ENCODE measurements at regions not wholly inside any gene's neighbourhood (a gene's known extent, or its start where the extent isn't known, plus 50 kb on each side); places are given as distances from the start of the nearest gene placed in this dataset.
"Not testable (repeated sequence)": the region's sequence is repeated elsewhere in the genome, so short reads cannot be mapped to it uniquely, and the experiment has no call there.

DNA sequence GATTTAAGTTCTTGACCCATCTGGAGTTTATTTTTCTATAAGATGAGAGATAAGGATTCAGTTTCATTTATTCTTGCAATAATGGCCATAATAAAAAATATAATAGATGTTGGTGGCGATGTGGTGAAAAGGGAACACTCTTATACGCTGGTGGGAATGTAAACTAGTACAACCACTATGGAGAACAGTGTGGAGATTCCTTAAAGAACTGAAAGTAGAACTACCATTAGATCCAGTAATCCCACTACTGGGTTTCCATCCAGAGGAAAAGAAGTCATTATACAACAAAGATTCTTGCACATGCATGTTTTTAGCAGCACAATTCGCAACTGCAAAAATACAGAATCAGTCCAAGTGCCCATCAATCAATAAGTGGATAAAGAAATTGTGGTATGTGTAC is 1040.5 kb upstream of the GYPC start:
- no peak for DNase-seq (ENCODE audit: low read depth)

DNA sequence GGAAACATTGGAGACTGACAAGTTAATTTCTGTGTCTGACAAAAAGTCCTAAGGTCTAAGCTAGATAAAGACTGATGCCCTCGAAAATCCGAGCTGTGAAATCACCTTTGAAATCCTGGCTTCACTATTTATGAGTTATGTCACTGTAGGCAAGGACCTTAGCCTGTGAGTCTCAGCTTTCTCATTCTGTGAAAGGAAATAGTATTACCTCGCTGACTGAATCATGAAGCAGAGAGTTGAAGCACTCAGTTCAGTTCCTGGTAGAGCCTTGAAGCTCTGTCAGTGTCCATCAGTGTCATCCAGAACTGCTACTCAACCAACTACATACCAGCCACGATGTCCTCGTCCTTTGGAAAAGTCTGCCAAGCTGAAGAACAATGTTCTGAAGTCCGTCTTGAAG is 1025.6 kb upstream of the GYPC start:
- no peak for DNase-seq (ENCODE audit: low read depth)

DNA sequence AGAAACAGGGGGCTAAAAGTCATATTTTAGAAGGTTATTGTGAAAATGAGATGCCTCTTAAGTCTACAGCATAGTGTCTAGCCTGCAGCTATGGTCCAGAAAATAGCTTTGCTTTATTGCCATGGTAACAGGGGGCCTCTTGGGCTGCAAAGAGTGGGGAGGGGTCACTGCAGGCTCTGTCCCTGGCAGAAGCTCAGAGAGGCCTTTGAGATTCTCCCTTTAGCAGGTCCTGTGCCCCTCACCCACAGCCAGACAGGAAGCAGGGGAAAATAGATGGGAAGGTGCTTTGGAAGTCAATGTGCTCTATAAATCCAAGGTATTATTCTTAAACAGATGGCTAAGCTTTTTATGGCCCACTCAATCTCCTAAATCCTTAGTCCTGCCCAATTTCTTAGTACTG is 1021.3 kb upstream of the GYPC start:
- DNase-seq (ENCODE audit: low read depth), result no peak

DNA sequence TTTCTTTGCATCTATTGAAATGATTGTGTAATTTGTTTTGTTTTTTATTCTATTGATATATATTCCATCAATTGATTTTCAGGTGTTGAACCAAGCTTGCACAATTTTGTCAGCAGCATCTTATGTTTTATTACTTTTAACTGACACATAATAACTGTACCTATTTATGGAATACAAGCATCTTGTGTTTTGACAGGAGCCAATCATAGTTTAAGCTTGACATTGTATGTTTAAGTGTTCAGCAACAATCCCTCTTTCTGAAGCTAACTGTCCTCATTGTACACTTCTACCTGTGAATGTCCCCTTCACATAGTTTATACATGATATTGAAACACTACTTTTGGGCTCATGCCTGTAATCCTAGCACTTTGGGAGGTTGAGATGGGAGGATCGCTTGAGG is 1017.6 kb upstream of the GYPC start:
- no peak for DNase-seq (ENCODE audit: low read depth)

DNA sequence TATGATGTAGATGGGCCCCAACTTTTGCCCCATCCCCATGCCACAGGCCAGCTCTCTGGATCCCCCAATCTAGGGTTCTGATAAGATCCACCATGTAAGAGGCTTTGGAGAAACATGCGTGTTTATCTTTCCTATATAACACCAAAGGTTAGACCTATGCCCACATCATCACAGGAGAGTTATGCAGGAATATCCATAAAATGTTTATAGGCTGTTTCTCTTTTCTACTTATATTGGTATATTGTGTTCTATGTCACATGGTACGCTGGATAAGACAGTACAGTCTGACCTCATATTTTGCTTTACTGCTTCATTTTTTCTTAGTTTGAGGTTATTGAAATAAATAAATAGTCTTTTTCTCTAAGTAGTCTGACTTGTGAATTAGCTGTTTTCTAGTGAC is 1013.9 kb upstream of the GYPC start:
- no peak for DNase-seq (ENCODE audit: low read depth)

DNA sequence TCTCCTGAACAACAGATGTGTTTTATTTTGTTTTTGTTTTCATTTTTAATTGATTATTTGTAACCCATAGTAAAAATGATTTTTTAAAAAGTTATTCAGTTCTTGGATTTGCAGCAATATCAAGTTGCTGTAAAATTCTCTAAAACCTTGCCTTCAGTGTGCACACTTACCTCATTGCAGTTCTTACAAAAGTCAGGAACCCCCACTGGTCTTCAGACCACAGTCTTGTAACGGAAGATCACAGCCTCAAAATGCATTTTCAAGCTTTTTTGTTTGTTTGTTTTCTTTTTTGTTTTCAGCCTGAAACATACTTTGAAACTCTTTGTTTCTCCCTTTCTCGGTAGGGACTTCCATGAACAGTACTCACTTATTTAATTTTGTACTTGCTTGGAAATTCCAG is 1012.8 kb upstream of the GYPC start:
- no peak for DNase-seq (ENCODE audit: low read depth)

DNA sequence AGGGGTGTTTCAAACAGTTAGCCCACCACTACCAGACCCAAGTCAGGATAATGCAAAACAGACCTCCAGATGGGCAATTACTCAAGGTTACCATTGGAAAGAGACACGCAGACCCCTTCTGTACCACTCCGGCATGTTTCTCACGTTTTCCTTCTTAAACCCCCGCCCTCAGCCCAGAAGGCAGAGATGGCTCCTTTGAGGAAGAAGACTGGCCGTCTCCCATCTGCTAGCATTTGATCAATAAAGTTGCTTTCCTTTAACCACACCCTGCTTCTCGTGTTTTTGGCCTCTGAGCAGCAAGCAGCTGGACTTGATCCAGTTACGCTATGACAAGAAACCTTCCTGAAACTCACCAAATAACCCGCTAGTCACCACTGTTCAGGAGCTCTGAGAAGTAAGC is 1012.4 kb upstream of the GYPC start:
- DNase-seq (ENCODE audit: low read depth), result no peak

DNA sequence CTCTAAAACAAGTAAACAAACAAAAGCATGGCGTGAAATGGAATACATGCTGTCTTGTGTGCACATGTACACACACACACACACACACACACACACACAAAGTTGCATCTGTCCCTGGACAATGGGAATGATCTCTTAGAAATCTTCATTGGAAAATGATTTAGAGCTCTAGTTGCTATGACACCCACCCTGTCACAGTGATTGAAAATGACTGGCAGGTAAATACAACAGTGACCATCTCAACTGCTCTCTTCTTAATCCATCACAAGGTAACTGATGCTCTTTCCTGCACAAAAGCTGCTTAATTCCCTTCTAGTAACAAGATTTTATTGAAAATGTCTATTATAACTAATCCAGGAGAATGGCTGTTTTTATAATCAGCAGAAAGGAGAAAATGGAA is 1011.7 kb upstream of the GYPC start:
- no peak for DNase-seq (ENCODE audit: low read depth)

DNA sequence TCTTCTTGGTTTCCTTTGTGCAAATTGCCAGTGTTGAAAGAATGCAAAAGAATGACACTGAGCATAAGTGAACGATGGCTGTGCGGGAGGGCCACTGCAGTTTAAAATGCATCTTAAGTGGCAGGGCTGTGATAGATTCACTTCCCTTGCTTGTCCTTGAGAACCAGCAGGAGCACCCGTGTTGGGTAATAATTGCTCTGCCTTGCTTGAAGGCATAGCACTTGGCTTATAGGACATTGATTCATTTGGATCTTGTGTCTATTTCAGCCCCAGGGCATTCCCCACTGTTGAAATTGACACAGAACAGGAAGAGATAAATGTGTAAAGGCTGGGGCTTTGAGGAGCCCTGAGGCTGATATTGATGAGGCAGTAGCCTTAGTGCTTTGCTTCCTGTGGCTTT is 1003.7 kb upstream of the GYPC start:
- DNase-seq (ENCODE audit: low read depth), result no peak

DNA sequence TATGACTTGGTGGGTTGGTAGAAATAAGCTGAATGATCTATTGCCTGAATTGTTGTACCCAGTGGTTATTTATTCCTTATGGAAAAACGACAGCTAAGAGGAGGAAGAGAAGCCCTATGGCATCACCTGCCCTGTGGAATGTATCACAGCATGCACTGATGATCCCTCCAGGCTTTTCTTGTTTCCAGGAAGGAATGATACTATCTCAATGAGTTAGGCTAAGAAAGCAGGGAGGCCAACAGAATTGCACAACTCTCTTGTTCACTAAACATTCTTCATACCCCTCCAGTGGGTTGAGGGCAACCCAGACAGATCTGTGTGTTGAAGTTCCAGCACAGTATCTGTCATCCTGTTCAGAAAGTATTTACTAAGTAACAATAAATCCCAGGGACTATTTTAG is 1001.7 kb upstream of the GYPC start:
- DNase-seq (ENCODE audit: low read depth), result no peak

DNA sequence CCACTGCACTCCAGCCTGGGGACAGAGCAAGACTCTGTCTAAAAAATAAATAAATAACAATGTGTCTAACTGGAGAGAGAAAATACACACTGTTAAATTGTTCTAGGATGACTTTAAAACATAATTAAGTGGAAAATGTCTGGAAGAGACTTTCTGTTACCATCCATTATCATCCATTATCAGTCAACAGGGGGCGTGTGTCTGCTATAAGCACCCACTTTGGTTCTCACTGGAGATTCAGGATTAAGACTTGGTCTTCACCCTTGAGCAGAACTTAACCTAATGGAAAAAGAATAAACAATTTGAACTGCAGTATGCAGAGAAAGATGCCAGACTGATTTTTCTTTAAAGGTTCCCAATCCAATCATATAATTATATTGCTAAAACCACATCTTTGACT is 999.8 kb upstream of the GYPC start:
- DNase-seq (ENCODE audit: low read depth), result no peak

DNA sequence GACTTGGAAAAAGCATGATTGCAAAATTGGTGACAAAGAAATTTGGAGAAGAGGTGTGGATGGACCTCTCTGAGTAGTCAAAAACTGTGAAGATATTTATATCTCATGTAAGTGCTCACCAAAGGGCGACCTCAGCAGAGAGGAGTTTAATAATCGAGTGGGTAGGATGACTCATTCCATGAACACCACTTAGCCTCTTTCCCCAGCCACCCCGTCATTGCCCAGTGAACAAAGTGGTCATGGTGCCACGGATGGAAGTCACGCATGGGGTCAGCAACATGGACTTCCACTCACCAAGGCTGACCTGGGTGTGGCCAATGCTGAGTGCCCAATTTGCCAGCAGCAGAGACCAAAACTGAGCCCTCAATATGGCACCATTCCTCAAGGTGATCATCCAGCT is 997.4 kb upstream of the GYPC start:
- DNase-seq (ENCODE audit: low read depth), result no peak

DNA sequence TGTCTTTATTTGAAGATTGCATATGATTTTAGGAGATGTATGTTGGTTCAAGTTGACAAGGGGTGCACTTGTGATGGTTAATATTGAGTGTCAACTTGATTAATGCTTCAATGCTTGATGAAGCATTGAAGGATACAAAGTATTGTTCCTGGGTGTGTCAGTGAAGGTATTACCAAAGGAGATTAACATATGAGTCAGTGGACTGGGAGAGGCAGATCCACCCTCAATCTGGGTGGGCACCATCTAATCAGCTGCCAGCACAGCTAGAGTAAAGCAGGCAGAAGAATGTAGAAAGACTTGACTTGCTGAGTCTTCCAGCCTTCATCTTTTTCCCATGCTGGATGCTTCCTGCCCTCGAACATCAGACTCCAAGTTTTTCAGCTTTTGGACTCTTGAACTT is 995.6 kb upstream of the GYPC start:
- not testable (repeated sequence) for DNase-seq (ENCODE audit: low read depth)

DNA sequence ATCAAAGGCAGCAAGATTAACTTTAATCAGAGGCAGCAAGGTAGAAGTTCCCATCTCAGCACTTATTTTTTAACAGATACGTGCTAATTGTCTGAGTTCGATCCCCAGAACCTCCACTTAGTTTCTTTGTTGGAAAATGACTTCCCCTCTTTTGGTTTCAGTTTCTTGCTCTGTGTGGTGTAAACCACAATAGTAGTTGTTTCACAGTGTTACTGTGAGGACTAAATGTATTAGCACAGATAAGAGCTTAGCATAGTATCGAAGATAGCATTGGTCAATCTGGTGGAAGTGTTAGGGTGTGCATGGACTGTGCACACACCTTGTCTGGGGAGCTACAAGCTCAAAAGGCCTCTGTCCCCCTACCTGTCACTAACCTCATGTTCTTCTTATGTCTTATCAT is 988.3 kb upstream of the GYPC start:
- no peak for DNase-seq (ENCODE audit: low read depth)

DNA sequence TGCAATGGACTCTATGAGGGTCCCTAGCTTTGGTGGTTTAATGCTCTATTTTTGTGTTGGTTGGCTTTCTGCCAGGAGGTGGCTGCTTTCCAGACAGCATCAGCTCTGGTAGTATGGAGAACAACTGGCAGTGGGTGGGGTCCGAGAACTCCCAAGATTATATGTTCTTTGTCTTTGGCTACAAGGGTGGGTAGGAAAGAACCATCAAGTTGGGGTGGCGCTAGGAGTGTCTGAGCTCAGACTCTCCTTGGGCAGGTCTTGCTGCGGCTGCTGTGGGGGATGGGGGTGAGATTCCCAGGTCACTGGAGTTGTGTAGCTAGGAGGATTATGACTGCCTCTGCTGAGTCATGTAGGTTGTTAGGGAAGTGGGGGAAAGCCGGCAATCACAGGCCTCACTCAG is 976.1 kb upstream of the GYPC start:
- DNase-seq (ENCODE audit: low read depth), result no peak

DNA sequence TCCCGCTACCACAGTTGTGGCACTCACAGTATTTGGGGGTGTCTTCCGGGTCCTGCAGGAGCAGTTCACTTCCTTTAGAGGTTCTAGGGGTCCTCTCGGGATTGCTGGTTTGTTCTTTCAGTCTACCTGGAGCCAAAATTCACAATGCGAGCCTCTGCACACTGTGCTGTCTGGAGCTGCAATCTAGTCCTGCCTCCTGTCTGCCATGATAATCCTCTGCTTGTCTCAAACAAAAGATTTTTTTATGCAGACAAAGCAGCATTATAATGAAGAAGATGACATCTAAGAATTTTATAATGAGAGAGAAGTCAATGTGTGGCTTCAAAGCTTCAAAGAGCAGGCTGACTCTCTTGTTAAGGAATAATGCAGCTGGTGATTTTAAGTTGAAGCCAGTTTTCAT is 975.1 kb upstream of the GYPC start:
- DNase-seq (ENCODE audit: low read depth), result no peak

DNA sequence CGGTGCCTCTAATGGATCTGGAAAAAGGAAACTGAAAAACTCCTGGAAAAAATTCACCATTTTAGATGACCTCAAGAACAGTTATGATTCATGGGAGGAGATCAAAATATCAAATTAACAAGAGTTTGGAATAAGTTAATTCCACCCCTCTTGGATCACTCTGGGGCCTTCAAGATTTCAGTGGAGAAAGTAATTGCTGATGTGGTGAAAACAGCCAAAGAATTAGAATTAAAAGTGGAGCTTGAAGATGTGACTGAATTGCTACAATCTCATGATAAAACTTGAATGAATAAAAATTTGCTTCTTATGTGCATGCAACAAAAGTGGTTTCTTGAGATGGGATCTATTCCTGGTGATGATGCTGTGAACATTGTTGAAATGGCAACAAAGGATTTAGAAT is 974.4 kb upstream of the GYPC start:
- no peak for DNase-seq (ENCODE audit: low read depth)

DNA sequence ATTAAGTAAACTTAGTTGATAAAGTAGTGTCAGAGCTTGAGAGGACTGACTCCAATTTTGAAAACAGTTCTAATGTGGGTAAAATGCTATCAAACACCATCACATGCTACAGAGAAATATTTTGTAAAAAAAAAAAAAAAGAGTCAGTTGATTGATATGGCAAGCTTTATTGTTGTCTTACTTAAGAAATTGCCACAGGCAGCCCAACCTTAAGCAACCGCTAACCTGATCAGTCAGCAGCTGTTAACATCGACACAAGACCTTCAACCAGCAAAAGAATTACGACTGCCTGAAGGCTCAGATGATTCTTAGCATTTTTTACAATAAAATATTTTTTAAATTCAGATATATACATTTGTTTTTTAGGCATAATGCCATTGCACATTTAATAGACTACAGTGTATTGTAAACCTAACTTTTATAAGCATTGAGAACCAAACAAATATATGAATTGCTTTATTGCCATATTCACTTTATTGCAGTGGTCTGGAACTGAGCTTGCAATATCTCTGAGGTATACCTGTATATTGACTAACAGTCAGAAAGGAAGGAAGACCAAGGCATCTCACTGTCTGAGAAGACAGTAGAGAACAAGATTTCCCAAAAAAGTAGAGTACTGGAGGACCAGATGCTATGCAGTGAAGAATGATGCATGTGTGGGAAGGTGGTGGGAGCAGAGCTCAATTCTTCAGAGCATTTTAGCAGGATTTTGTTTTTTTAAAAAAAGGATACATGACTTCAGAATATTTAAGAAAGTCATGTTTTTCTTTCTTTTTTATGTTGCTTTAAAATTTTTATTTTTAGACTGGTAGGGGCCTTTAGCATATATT is 973.8 kb upstream of the GYPC start:
- no peak for DNase-seq (ENCODE audit: low read depth)

DNA sequence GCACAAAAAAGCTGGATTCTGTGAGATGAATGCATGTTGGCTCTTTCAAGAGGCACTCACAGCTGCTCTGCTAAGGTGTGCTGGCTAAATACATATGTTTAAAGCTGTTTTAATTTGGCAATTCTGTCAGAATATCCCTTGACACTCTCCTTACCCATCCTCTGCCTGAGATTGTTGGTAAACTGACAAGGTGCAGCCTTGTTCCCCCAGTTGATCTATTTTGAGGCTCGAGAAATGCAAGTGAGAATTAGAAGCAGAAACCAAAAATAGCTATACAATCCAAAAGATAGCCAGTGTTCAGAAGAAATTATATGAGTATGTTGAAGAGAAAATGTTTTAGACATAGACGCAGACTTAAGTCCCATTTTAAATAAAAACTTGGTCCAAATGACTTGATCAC is 971.7 kb upstream of the GYPC start:
- no peak for DNase-seq (ENCODE audit: low read depth)

DNA sequence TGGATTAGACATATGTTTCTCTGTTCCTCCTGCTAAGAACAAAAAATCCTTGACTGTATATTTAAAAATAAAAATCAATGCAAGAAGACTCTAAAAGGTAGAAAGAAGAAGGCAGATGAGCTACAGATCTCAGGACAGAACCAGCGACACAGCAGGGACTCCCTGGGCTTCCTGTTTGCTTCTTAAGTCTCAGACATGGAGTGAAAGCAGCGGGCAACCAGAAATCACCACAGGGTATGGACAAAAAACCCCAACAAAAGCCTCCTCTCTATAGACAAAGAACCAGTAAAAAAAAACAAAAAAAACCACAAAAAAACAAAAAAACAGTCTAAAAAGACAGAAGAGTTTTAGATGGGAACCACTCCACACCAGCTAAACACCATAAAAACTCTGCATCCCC is 971.0 kb upstream of the GYPC start:
- DNase-seq (ENCODE audit: low read depth), result no peak

DNA sequence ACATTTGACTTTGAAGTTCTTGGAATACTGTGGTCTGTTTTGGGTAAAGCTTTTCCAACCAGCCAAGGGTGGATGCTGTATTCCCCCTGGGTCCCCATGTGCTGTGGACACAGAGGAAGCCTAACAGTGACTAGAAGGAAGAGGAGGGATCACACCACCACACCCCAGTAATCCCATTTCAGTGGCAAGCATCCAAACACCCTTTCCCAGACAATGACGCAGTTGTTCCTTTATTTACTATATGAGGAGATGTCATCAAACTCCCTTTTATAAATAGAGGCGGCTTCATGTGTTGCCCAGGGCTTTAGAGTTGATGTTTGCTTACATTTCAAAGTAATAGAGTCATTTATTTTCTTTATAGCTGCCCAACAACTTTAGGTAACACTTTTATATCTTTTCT is 959.4 kb upstream of the GYPC start:
- no peak for DNase-seq (ENCODE audit: low read depth)

DNA sequence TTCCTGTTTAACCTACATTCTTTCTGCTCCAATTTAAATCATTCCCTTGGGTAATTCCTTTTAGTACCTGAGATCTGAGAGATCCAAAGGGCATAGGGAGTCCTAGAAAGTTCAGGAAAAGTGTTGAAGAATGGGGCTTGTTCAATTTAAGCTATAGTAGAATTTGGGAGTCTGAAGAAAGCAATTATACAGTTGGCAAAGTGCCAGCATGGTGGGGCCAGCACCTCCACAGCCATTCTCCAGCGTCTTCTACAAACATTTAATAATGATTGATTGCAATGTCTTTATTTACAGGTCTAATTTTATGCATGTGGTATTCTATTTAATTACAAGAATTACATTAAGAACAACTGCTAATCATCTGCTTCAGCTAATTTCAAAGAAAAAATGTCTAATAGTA is 957.7 kb upstream of the GYPC start:
- no peak for DNase-seq (ENCODE audit: low read depth)

DNA sequence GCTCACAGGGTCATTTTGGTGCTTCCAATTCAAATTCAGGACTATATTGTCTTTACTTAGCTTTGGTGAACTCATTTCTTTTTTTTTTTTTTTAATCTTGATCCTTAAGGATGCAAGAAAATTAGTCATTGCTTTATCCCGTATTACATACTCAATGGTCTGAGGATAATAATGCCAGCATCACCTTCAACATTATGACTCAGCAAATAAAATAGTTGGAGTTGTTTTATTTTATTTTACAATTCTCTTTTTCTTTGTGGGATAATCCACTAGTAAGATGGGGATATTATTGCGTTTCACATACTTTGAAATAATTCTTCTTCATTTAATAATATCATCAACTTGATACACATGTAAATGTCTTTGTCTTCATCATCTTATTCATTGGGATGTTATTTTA is 954.9 kb upstream of the GYPC start:
- no peak for DNase-seq (ENCODE audit: low read depth)

DNA sequence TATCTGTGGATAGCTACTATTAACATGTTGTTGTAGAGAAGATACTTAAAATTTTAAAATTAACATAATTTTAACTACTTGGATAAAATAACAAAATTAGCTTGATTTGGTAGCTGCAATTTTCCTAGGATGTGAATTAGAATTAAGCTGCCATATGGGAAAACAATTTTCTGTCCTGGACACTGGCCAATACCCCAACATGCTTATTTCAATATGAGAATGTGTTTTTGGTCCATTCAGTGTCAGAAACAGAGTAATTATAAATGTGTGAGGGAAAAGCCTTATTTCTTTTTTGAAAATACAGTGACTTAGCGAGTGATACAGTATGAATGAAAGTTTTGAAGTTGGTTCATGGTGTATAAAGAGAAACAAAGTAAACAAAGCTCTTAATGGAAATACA is 948.3 kb upstream of the GYPC start:
- no peak for DNase-seq (ENCODE audit: low read depth)

DNA sequence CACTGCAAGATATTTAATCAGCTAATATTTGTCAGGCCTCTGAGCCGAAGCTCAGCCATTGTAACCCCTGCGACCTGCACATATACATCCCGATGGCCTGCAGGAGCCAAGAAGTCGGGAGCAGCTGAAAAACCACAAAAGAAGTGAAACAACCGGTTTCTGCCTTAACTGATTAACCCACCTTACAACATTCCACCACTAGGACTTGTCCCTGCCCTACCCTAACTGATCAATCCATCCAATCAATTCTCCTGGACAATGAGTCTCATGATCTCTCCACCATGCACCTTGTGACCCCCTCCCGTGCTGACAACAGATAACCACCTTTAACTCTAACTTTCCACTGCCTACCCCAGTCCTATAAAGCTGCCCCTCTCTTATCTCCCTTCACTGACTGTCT is 945.4 kb upstream of the GYPC start:
- no peak for DNase-seq (ENCODE audit: low read depth)

Data from stimulated activated CD8-positive, alpha-beta memory T cell treated with anti-CD3 and anti-CD28 coated beads, Interleukin-15, amount 100 ng/mL, for 1 hour (primary cell).